CD14-positive monocyte (primary cell): ENCODE measurements at regions not wholly inside any gene's neighbourhood (a gene's known extent, or its start where the extent isn't known, plus 50 kb on each side); places are given as distances from the start of the nearest gene placed in this dataset.

Source experiments
- DNase-seq, 3 donors: peaks; one replicate each; pipeline ENCODE4 v3.0.0-alpha.2; 2011 to 2022
- H2AFZ ChIP-seq: 2 replicates; pipeline ENCODE4 v1.6.0; 2012; ENCODE audit warnings: mild to moderate bottlenecking, low read depth, low read length, inconsistent platforms; ENCODE audit not compliant: insufficient read depth, poor library complexity, severe bottlenecking
- H3K27ac ChIP-seq, 2 donors: 1 replicate in 1 of 2; 2 replicates in 1 of 2; pipeline ENCODE4 v1.5.1; 2012 to 2013; ENCODE audit warnings: low read length in 2 of 2, control low read depth in 1 of 2, inconsistent platforms in 1 of 2, low read depth in 1 of 2, mild to moderate bottlenecking in 1 of 2
- H3K27me3 ChIP-seq, 2 donors: one replicate each; pipeline versions ENCODE4 v1.6.0 to v1.6.1; 2011 to 2013; ENCODE audit warnings: low read length in 2 of 2; ENCODE audit not compliant: control insufficient read depth in 2 of 2, insufficient read depth in 2 of 2
- H3K36me3 ChIP-seq, 2 donors: replicated peaks in 1 of 2; 1 replicate in 1 of 2; 2 replicates in 1 of 2; pipeline versions ENCODE4 v1.5.1 to v1.6.1; 2012 to 2013; ENCODE audit warnings: low read length in 2 of 2, control low read depth in 1 of 2, inconsistent platforms in 1 of 2, mild to moderate bottlenecking in 1 of 2; ENCODE audit not compliant: insufficient read depth in 2 of 2, control insufficient read depth in 1 of 2
- H3K4me1 ChIP-seq, 2 donors: 1 replicate in 1 of 2; 2 replicates in 1 of 2; pipeline versions ENCODE4 v1.5.1 to v1.6.1; 2012 to 2013; ENCODE audit warnings: low read length in 2 of 2, control low read depth in 1 of 2, inconsistent platforms in 1 of 2, mild to moderate bottlenecking in 1 of 2, moderate library complexity in 1 of 2; ENCODE audit not compliant: insufficient read depth in 2 of 2, control insufficient read depth in 1 of 2
- H3K4me2 ChIP-seq: replicated peaks from 2 replicates; pipeline ENCODE3; 2012; ENCODE audit warnings: low read length, moderate library complexity, mild to moderate bottlenecking; ENCODE audit not compliant: poor library complexity, severe bottlenecking; ENCODE audit errors: extremely low read depth
- H3K4me3 ChIP-seq, 3 experiments: fragments of 200-600 bp in 1 of 3; sonication (generic) in 1 of 3; replicated peaks in 1 of 3; 1 replicate in 2 of 3; 2 replicates in 1 of 3; pipeline ENCODE4 v1.5.1; 2011 to 2013; ENCODE audit warnings: low read length in 3 of 3, mild to moderate bottlenecking in 3 of 3, control low read depth in 2 of 3, low read depth in 2 of 3, inconsistent platforms in 1 of 3, moderate library complexity in 1 of 3
- H3K79me2 ChIP-seq: 2 replicates; pipeline ENCODE4 v1.6.0; 2012; ENCODE audit warnings: mild to moderate bottlenecking, control low read depth, inconsistent platforms, low read length, moderate library complexity; ENCODE audit not compliant: insufficient read depth
- H3K9ac ChIP-seq: 2 replicates; pipeline ENCODE4 v1.6.0; 2017; ENCODE audit warnings: low read length, mild to moderate bottlenecking; ENCODE audit not compliant: insufficient read depth, poor library complexity, severe bottlenecking
- H3K9me3 ChIP-seq, 2 donors: replicated peaks in 1 of 2; 1 replicate in 1 of 2; 2 replicates in 1 of 2; pipeline versions ENCODE4 v1.5.1 to v1.6.1; 2012 to 2013; ENCODE audit warnings: low read length in 2 of 2, control low read depth in 1 of 2; ENCODE audit not compliant: control insufficient read depth in 1 of 2, insufficient read depth in 1 of 2
- H4K20me1 ChIP-seq: 2 replicates; pipeline ENCODE4 v1.6.0; 2012; ENCODE audit warnings: mild to moderate bottlenecking, low read length, control low read depth, moderate library complexity; ENCODE audit not compliant: insufficient read depth
- H3K27ac Mint-ChIP-seq, 7 donors: one replicate each; pipeline ENCODE4 v1.8.0; 2020; ENCODE audit warnings: mild to moderate bottlenecking in 7 of 7, mixed read lengths in 7 of 7, moderate library complexity in 6 of 7, inconsistent platforms in 2 of 7
- H3K27me3 Mint-ChIP-seq, 3 donors: one replicate each; pipeline ENCODE4 v1.8.0; 2021 to 2022; ENCODE audit warnings: low read depth in 3 of 3, mild to moderate bottlenecking in 3 of 3, mixed read lengths in 3 of 3, moderate library complexity in 3 of 3, inconsistent platforms in 1 of 3
- H3K36me3 Mint-ChIP-seq, 2 donors: one replicate each; pipeline ENCODE4 v1.8.0; 2020; ENCODE audit warnings: mixed read lengths in 2 of 2, inconsistent platforms in 1 of 2, mild to moderate bottlenecking in 1 of 2
- H3K4me1 Mint-ChIP-seq: one replicate; pipeline ENCODE4 v1.8.0; 2020; ENCODE audit warnings: mild to moderate bottlenecking, mixed read lengths
- H3K4me3 Mint-ChIP-seq, 2 donors: one replicate each; pipeline ENCODE4 v1.8.0; 2020; ENCODE audit warnings: mild to moderate bottlenecking in 2 of 2, mixed read lengths in 2 of 2, moderate library complexity in 1 of 2
- H3K9me3 Mint-ChIP-seq, 7 donors: one replicate each; pipeline ENCODE4 v1.8.0; 2020 to 2022; ENCODE audit warnings: mixed read lengths in 7 of 7, mild to moderate bottlenecking in 6 of 7, moderate library complexity in 6 of 7, inconsistent platforms in 2 of 7
- CTCF ChIP-seq: fragments of 200-600 bp; IDR thresholded peaks from one replicate; pipeline ENCODE4 v1.8.0; 2022; ENCODE audit warnings: antibody characterized with exemption, mild to moderate bottlenecking
- whole genome bisulfite sequencing: methylation state at CpG from one replicate; pipeline ENCODE4 v1.1.5; 2013; ENCODE audit warnings: missing lambda C conversion rate; ENCODE audit not compliant: insufficient coverage; 5-methylcytosine and 5-hydroxymethylcytosine counted together
- intact Hi-C, 2 donors: fragments of 100-400 bp; cut with micrococcal nuclease; formaldehyde crosslinking; loops; one replicate each; pipeline versions ENCODE4 v1.15.0 to v1.15.1; 2023

GRCh38 chr15:62407962-62408361 lies 242.9 kb upstream of the C2CD4B start:
- no peak for DNase-seq
- no peak overlapping the region for H3K4me2 ChIP-seq
- TF ChIP-seq CTCF: no peak
- H3K36me3 ChIP-seq: no peaks in the 10 kb centered on the region
- no peak overlapping the region for H2AFZ ChIP-seq
- no peaks in the 10 kb centered on the region for H4K20me1 ChIP-seq
- H3K4me1 ChIP-seq: no peaks in the 10 kb centered on the region
- H3K9ac ChIP-seq: no peak overlapping the region
- peaks cover 0 to 4% (median 0%) of the 10 kb centered on the region in 7 donors for H3K9me3 Mint-ChIP-seq
- H3K9me3 ChIP-seq: no peaks in the 10 kb centered on the region
- H3K4me3 Mint-ChIP-seq: no peak overlapping the region
- H3K27ac Mint-ChIP-seq: no peak overlapping the region
- no peak overlapping the region for H3K27ac ChIP-seq
- no peaks in the 10 kb centered on the region for H3K4me1 Mint-ChIP-seq
- no peak overlapping the region for H3K4me3 ChIP-seq
- WGBS: 80% methylated on average over 1 of the region's 4 CpGs
- no peaks in the 10 kb centered on the region for H3K79me2 ChIP-seq
- peaks cover 0 to 6% (median 3%) of the 10 kb centered on the region in 3 donors for H3K27me3 Mint-ChIP-seq
- intact Hi-C loops: no loop called here
- no peaks in the 10 kb centered on the region for H3K27me3 ChIP-seq
- H3K36me3 Mint-ChIP-seq: no peaks in the 10 kb centered on the region

- no peak overlapping the region for H2AFZ ChIP-seq
- Mint-ChIP-seq H3K27me3 (peaks cover 0 to 6% (median 3%) of the 10 kb centered on the region in 3 donors), H3K9me3 (no peaks in the 10 kb centered on the region)
These were observed 244.4 kb upstream of the C2CD4B start for GRCh38 chr15:62409466-62409865.

More at GRCh38 chr15:62409466-62409865, 244.4 kb upstream of the C2CD4B start:
- H3K36me3 ChIP-seq: no peaks in the 10 kb centered on the region
- H3K27ac ChIP-seq: no peak overlapping the region
- H3K4me1 ChIP-seq: no peaks in the 10 kb centered on the region
- DNase-seq: no peak
- Mint-ChIP-seq H3K36me3 (no peaks in the 10 kb centered on the region), H3K27ac (no peak overlapping the region), H3K4me3 (no peak overlapping the region), H3K4me1 (no peaks in the 10 kb centered on the region)
- no peaks in the 10 kb centered on the region for H3K79me2 ChIP-seq
- H3K27me3 ChIP-seq: no peaks in the 10 kb centered on the region
- H4K20me1 ChIP-seq: no peaks in the 10 kb centered on the region
- TF ChIP-seq CTCF: no peak
- intact Hi-C loops: no loop called here
- H3K4me3 ChIP-seq: no peak overlapping the region
- H3K4me2 ChIP-seq: no peak overlapping the region
- H3K9me3 ChIP-seq: no peaks in the 10 kb centered on the region
- no peak overlapping the region for H3K9ac ChIP-seq
